K562 (cell line): ENCODE measurements at regions not wholly inside any gene's neighbourhood (a gene's known extent, or its start where the extent isn't known, plus 50 kb on each side); places are given as distances from the start of the nearest gene placed in this dataset.

Source experiments
- ATAC-seq: fragments of 200-7000 bp; cut with Tn5 transposase; 3 replicates; pipeline ENCODE4 v1.9.1; 2020; ENCODE audit warnings: moderate library complexity
- BruUV-seq: library from RNA; stranded (reverse); fragments of 400-500 nt; replicated peaks from 2 replicates; lab custom pipeline; 2021; lab: Mats Ljungman, UMichigan
- CTCF ChIA-PET: fragments of 300-600 bp; formaldehyde crosslinking; extraction: SDS; loops from one replicate; lab custom pipeline; 2021; ENCODE audit warnings: low intra/inter-chr PET ratio; lab: Yijun Ruan, JAX
- POLR2A ChIA-PET: fragments of 300-600, 350-650 bp; sonication (Branson Sonifier 250); formaldehyde crosslinking; extraction: SDS; loops from one replicate; lab custom pipeline; 2021; ENCODE audit warnings: antibody characterized with exemption, inconsistent platforms; lab: Yijun Ruan, JAX
- DNase-seq, 4 experiments: peaks; one replicate each; pipeline versions ENCODE4 v3.0.0 to v3.0.0-alpha.2; 2011 to 2018; ENCODE audit warnings: low spot score in 3 of 4, mixed read lengths in 3 of 4; ENCODE audit errors: extremely low read depth in 1 of 4
- FAIRE-seq: peaks from 2 replicates; lab custom pipeline; 2011; peaks lifted over from hg19 to GRCh38; lab: Jason Lieb, UNC
- H2AFZ ChIP-seq: 2 replicates; pipeline ENCODE4 v1.6.0; 2011; ENCODE audit warnings: low read depth, low read length, control low read depth, inconsistent platforms
- H3K27ac ChIP-seq: fragments of 200-600 bp; 3 replicates; pipeline ENCODE4 v1.8.0; 2011; ENCODE audit warnings: low read depth, mild to moderate bottlenecking, control low read depth, inconsistent platforms, low read length, moderate library complexity, mixed read lengths; ENCODE audit errors: extremely low read depth
- H3K27me3 ChIP-seq, 2 experiments: fragments of 300-600 bp in 1 of 2; 2 replicates in 1 of 2; 3 replicates in 1 of 2; pipeline versions ENCODE4 v1.6.0 to v1.8.0; 2011; ENCODE audit warnings: inconsistent platforms in 2 of 2, low read length in 2 of 2, mild to moderate bottlenecking in 1 of 2, mixed read lengths in 1 of 2, moderate library complexity in 1 of 2; ENCODE audit not compliant: control insufficient read depth in 2 of 2, insufficient read depth in 2 of 2
- H3K36me3 ChIP-seq: fragments of 300-600 bp; 3 replicates; pipeline ENCODE4 v1.8.0; 2011; ENCODE audit warnings: mild to moderate bottlenecking, low read length, inconsistent platforms; ENCODE audit not compliant: control insufficient read depth, insufficient read depth
- H3K4me1 ChIP-seq, 2 experiments: fragments of 200-600 bp in 1 of 2; replicated peaks in 1 of 2; 2 replicates in 1 of 2; 3 replicates in 1 of 2; pipeline versions ENCODE4 v1.5.1 to v1.8.0; 2011; ENCODE audit warnings: inconsistent platforms in 2 of 2, low read length in 2 of 2, mild to moderate bottlenecking in 1 of 2, mixed read lengths in 1 of 2, moderate library complexity in 1 of 2; ENCODE audit not compliant: control insufficient read depth in 2 of 2, insufficient read depth in 2 of 2
- H3K4me2 ChIP-seq: 2 replicates; pipeline ENCODE4 v1.6.1; 2011; ENCODE audit warnings: low read length, control low read depth, inconsistent platforms, mixed read lengths; ENCODE audit not compliant: insufficient read depth
- H3K4me3 ChIP-seq: fragments of 200-600 bp; sonication (generic), shearing (Covaris generic); 2 replicates; pipeline ENCODE4 v1.5.1; 2016; ENCODE audit warnings: control low read depth, inconsistent platforms
- H3K79me2 ChIP-seq: fragments of 200-600 bp; 3 replicates; pipeline ENCODE4 v1.8.0; 2011; ENCODE audit warnings: low read length, inconsistent platforms; ENCODE audit not compliant: control insufficient read depth, insufficient read depth
- H3K9ac ChIP-seq, 2 experiments: 2 replicates each; pipeline versions ENCODE4 v1.6.0 to v1.6.1; 2011; ENCODE audit warnings: low read depth in 2 of 2, low read length in 2 of 2, control low read depth in 1 of 2, inconsistent platforms in 1 of 2, mild to moderate bottlenecking in 1 of 2, mixed read lengths in 1 of 2; ENCODE audit not compliant: insufficient read depth in 1 of 2
- H3K9me1 ChIP-seq: one replicate; pipeline ENCODE4 v1.6.0; 2011; ENCODE audit warnings: inconsistent platforms, mild to moderate bottlenecking, low read length, moderate library complexity; ENCODE audit not compliant: control insufficient read depth, insufficient read depth
- H3K9me3 ChIP-seq: replicated peaks from 2 replicates; pipeline ENCODE4 v1.5.1; 2011; ENCODE audit warnings: low read depth, low read length, inconsistent platforms; ENCODE audit not compliant: control insufficient read depth, insufficient read depth
- H4K20me1 ChIP-seq: replicated peaks from 2 replicates; pipeline ENCODE4 v1.6.1; 2011; ENCODE audit warnings: low read length, inconsistent platforms, mixed read lengths; ENCODE audit not compliant: control insufficient read depth, insufficient read depth
- ESRRB ChIP-seq: fragments of 250-450 bp; sonication (Bioruptor Pico); IDR thresholded peaks from 2 replicates; pipeline ENCODE4 v1.5.0; 2020; ENCODE audit warnings: mild to moderate bottlenecking, moderate library complexity, borderline replicate concordance
- FOXK1 ChIP-seq: sonication (generic); formaldehyde crosslinking; IDR thresholded peaks from 2 replicates; pipeline ENCODE4 v1.8.0; 2022; ENCODE audit warnings: missing genetic modification reagents, mild to moderate bottlenecking, borderline replicate concordance
- HOXB6 ChIP-seq: fragments of 250-450 bp; sonication (Bioruptor Pico); IDR thresholded peaks from 2 replicates; pipeline ENCODE4 v1.5.1; 2022; ENCODE audit warnings: mild to moderate bottlenecking, borderline replicate concordance
- NFIC ChIP-seq: fragments of 450-650 bp; IDR thresholded peaks from 2 replicates; pipeline ENCODE4 v1.6.1; 2017; ENCODE audit warnings: mild to moderate bottlenecking, inconsistent platforms
- POLR2A ChIP-seq: fragments of 450-650 bp; conservative IDR thresholded peaks from 2 replicates; pipeline ENCODE4 v1.6.1; 2016
- RHOXF2B ChIP-seq: fragments of 250-450 bp; sonication (Bioruptor Pico); conservative IDR thresholded peaks from 2 replicates; pipeline ENCODE4 v1.5.1; 2021
- TAF9B ChIP-seq: fragments of 450-650 bp; IDR thresholded peaks from 2 replicates; pipeline ENCODE4 v1.6.1; 2018; ENCODE audit warnings: mild to moderate bottlenecking; ENCODE audit not compliant: partially characterized antibody
- ZBTB7A ChIP-seq: IDR thresholded peaks from 2 replicates; pipeline ENCODE4 v1.6.1; 2011; ENCODE audit warnings: low read depth, mild to moderate bottlenecking, low read length, moderate library complexity, borderline replicate concordance; ENCODE audit not compliant: control insufficient read depth
- ZNF75A ChIP-seq: fragments of 450-650 bp; formaldehyde crosslinking; IDR thresholded peaks from 2 replicates; pipeline ENCODE4 v1.4.0; 2020; ENCODE audit warnings: mild to moderate bottlenecking
- WGBS: fragments of 100-300 bp; shearing (Covaris generic); methylation state at CpG from one replicate; pipeline ENCODE4 v1.1.6; 2016; ENCODE audit warnings: low coverage, mixed read lengths; ENCODE audit not compliant: insufficient coverage; ENCODE audit errors: missing lambda C conversion rate; 5-methylcytosine and 5-hydroxymethylcytosine counted together
- in situ Hi-C: fragments of 300-500 bp; cut with MboI; formaldehyde crosslinking; loops from 4 replicates; pipeline ENCODE4 v1.15.0; 2018; ENCODE audit warnings: inconsistent platforms, mixed read lengths
- intact Hi-C: fragments of 100-400 bp; cut with micrococcal nuclease; formaldehyde crosslinking; loops from 2 replicates; pipeline ENCODE4 v1.14.2; 2022
- TF ChIP-seq, protein P1 (sequence below), 2 experiments: IDR thresholded peaks; 2 replicates each; pipeline ENCODE4 v1.6.1; 2012; ENCODE audit warnings: improper control_type of control experiment in 2 of 2, low read depth in 2 of 2, low read length in 2 of 2, borderline replicate concordance in 1 of 2
- TF ChIP-seq, protein P2 (sequence below): sonication (generic); formaldehyde crosslinking; IDR thresholded peaks from 2 replicates; pipeline ENCODE4 v1.8.0; 2022; ENCODE audit warnings: missing genetic modification reagents, mild to moderate bottlenecking, borderline replicate concordance

DNA sequence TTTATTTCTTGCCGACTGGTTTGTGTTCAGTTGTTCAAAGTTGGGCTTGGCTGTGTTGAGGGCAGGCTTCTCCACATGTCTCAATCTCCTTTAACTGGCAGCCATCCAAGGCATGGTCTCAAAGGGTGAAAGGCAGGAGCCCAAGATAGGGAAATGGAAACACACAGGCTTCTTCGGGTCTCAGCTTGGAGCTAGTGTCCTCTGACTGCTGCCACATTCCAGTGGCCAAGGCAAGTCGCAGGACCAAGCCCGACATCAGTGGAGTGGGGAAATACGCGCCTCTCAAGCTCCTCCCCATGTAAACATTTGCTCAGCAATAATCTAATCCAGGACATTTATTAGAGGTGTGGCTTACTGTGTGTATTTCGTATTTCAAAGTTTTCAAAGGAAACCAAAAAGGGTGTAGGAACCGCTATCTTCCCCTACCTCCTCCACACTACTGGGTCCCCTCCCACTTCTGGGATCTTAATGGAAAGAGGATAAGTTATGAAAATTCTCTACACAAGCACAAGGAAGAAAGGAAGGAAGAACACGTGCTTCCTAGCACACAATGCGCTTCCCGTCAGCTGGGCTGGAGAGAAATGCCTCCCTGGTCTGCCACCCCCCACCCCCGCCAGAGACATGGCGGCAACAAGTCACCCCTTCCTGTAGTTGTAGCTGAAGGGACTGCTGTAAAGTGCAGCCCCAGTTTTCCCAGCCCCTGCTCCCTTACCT, 181.7 kb downstream of the FAM43A start:
- ChIA-PET POLR2A (interaction anchor here (0.6 to 1.5 kb wide), 2 partner anchors 14 to 29 kb away, joined by 3 to 6 read pairs; no protein-coding TSS in a partner anchor), CTCF (no interaction called here)
- in situ Hi-C loops = no loop called here
- Histone ChIP-seq H3K9me3 (no peaks in the 10 kb centered on the region), H3K27me3 (peaks cover 41 to 66% of the 10 kb centered on the region in 2 experiments), H4K20me1 (0 out of 2 replicates have a peak, but pooled peaks cover 2% of the 10 kb centered on the region), H3K4me2 (no peak overlapping the region), H3K79me2 (no peaks in the 10 kb centered on the region), H3K9me1 (no peaks in the 10 kb centered on the region), H3K9ac (no peak overlapping the region), H3K27ac (no peak overlapping the region), H2AFZ (no peak overlapping the region), H3K4me1 (no peaks in the 10 kb centered on the region), H3K36me3 (no peaks in the 10 kb centered on the region), H3K4me3 (no peak overlapping the region)
- intact Hi-C loops = no loop called here
- TF ChIP-seq NFIC = peak; percentile 24; the same call in 1 of the 2 replicates
- TF ChIP-seq HOXB6 = no peak
- WGBS = under 1% methylated on average over 13 of the region's 13 CpGs
- FAIRE-seq (no peak), ATAC-seq (no peak), DNase-seq (no peak)
- BruUV-seq = no TSS peak

DNA sequence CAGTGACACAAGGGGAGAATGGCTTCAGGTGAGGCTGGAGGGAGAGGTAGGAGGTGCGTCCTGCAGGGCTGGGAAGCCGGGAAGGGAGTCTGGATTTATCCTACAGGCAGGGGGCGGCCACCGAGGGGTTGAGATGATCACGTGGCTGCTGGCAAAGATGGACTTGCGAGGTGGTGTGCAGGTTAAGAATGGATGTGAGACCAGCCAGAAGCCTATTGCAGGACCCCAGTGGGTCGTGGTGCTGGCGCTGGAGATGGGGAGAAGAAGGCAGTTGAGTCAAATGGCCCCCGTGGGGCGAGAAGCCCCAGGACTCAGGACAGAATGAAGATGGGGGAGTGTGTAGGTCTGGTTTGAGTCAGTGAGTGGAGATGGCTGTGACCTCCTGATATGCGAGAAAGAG, 183.1 kb downstream of the FAM43A start:
- DNase-seq = no peak
- Histone ChIP-seq H3K4me3 (no peak overlapping the region), H3K27ac (no peak overlapping the region), H3K9me3 (no peaks in the 10 kb centered on the region), H3K9ac (no peak overlapping the region), H4K20me1 (0 out of 2 replicates have a peak, but pooled peaks cover 2% of the 10 kb centered on the region), H3K36me3 (no peaks in the 10 kb centered on the region), H3K4me1 (no peaks in the 10 kb centered on the region), H3K9me1 (no peaks in the 10 kb centered on the region), H3K27me3 (peaks cover 32 to 58% of the 10 kb centered on the region in 2 experiments), H2AFZ (no peak overlapping the region), H3K79me2 (no peaks in the 10 kb centered on the region), H3K4me2 (no peak overlapping the region)
- no peak for FAIRE-seq
- ChIA-PET POLR2A (no interaction called here), CTCF (no interaction called here)
- no peak for ATAC-seq
- intact Hi-C loops (no loop called here), in situ Hi-C loops (no loop called here)
- WGBS = 0% methylated on average over 10 of the region's 11 CpGs
- no TSS peak for BruUV-seq
- TF ChIP-seq FOXK1 = no peak
- no peak for TF ChIP-seq ZBTB7A
- TF ChIP-seq, protein P1, sequence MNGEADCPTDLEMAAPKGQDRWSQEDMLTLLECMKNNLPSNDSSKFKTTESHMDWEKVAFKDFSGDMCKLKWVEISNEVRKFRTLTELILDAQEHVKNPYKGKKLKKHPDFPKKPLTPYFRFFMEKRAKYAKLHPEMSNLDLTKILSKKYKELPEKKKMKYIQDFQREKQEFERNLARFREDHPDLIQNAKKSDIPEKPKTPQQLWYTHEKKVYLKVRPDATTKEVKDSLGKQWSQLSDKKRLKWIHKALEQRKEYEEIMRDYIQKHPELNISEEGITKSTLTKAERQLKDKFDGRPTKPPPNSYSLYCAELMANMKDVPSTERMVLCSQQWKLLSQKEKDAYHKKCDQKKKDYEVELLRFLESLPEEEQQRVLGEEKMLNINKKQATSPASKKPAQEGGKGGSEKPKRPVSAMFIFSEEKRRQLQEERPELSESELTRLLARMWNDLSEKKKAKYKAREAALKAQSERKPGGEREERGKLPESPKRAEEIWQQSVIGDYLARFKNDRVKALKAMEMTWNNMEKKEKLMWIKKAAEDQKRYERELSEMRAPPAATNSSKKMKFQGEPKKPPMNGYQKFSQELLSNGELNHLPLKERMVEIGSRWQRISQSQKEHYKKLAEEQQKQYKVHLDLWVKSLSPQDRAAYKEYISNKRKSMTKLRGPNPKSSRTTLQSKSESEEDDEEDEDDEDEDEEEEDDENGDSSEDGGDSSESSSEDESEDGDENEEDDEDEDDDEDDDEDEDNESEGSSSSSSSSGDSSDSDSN (IDR thresholded peaks at IDR 0.05; ENCODE audit: borderline replicate concordance in 1 of 2, low read depth in 2 of 2, low read length in 2 of 2) = no peak
- TF ChIP-seq ZNF75A = no peak
- no peak for TF ChIP-seq TAF9B
- TF ChIP-seq ESRRB = no peak
- no peak for TF ChIP-seq POLR2A
- TF ChIP-seq RHOXF2B (CRISPR knock-in tag) = no peak
- TF ChIP-seq, protein P2, sequence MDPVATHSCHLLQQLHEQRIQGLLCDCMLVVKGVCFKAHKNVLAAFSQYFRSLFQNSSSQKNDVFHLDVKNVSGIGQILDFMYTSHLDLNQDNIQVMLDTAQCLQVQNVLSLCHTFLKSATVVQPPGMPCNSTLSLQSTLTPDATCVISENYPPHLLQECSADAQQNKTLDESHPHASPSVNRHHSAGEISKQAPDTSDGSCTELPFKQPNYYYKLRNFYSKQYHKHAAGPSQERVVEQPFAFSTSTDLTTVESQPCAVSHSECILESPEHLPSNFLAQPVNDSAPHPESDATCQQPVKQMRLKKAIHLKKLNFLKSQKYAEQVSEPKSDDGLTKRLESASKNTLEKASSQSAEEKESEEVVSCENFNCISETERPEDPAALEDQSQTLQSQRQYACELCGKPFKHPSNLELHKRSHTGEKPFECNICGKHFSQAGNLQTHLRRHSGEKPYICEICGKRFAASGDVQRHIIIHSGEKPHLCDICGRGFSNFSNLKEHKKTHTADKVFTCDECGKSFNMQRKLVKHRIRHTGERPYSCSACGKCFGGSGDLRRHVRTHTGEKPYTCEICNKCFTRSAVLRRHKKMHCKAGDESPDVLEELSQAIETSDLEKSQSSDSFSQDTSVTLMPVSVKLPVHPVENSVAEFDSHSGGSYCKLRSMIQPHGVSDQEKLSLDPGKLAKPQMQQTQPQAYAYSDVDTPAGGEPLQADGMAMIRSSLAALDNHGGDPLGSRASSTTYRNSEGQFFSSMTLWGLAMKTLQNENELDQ (CRISPR knock-in tag) = no peak
